ENCODE measurements at regions not wholly inside any gene's neighbourhood (a gene's known extent, or its start where the extent isn't known, plus 50 kb on each side); places are given as distances from the start of the nearest gene placed in this dataset.

DNA sequence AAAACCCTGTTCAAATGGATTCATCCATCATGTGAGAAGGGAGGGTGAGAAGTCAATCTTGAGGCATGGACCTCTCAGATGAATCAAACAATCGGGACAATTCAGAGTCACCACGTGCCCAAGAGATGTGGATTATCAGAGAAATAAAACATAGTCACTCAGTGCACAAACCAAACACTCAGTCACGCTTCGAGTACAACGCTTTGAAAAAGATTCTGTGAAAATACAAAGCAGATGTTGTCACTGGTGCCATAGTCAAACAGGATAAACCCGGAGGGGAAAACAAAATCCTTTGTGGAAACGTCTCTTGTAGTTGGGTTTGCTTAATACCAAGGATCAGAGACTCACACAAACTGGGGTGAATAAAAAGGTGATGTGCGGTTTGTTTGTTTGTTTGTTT lies 188.4 kb downstream of the RRAGC start:
- TF ChIP-seq JUN (CRISPR knock-in tag; IDR thresholded peaks at IDR 0.05) (no peak), CTCF (IDR thresholded peaks at IDR 0.05) (no peak), HMGXB4 (CRISPR knock-in tag; IDR thresholded peaks at IDR 0.05) (no peak), ZNF512 (CRISPR knock-in tag; IDR thresholded peaks at IDR 0.05; ENCODE audit: borderline replicate concordance) (no peak)
- TF ChIP-seq, protein P1, sequence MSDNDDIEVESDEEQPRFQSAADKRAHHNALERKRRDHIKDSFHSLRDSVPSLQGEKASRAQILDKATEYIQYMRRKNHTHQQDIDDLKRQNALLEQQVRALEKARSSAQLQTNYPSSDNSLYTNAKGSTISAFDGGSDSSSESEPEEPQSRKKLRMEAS (CRISPR knock-in tag; IDR thresholded peaks at IDR 0.05): no peak

Measured in WTC11 (cell line).